Progenitor cell of endocrine pancreas (in vitro differentiated cells): ENCODE measurements at regions not wholly inside any gene's neighbourhood (a gene's known extent, or its start where the extent isn't known, plus 50 kb on each side); places are given as distances from the start of the nearest gene placed in this dataset.

Source experiments
- DNase-seq: peaks from one replicate; pipeline ENCODE4 v3.0.0; 2021; ENCODE audit warnings: low spot score; ENCODE audit not compliant: unreplicated experiment
- H3K27ac Mint-ChIP-seq: 2 replicates; pipeline ENCODE4 v1.8.0; 2021; ENCODE audit warnings: mild to moderate bottlenecking, moderate library complexity, mixed read lengths
- H3K27me3 Mint-ChIP-seq: 2 replicates; pipeline ENCODE4 v1.8.0; 2021; ENCODE audit warnings: mixed read lengths
- H3K36me3 Mint-ChIP-seq: 2 replicates; pipeline ENCODE4 v1.8.0; 2022; ENCODE audit warnings: mixed read lengths; ENCODE audit not compliant: insufficient read depth
- H3K4me1 Mint-ChIP-seq: 2 replicates; pipeline ENCODE4 v1.8.0; 2021; ENCODE audit warnings: low read depth, mixed read lengths
- H3K4me3 Mint-ChIP-seq: 2 replicates; pipeline ENCODE4 v1.8.0; 2021; ENCODE audit warnings: low read depth, mild to moderate bottlenecking, moderate library complexity, mixed read lengths
- H3K9me3 Mint-ChIP-seq: 2 replicates; pipeline ENCODE4 v1.8.0; 2021; ENCODE audit warnings: low read depth, mixed read lengths
- CTCF ChIP-seq: fragments of 200-600 bp; sonication (generic); IDR thresholded peaks from one replicate; pipeline ENCODE4 v1.5.0; 2021; ENCODE audit warnings: antibody characterized with exemption, mild to moderate bottlenecking; ENCODE audit not compliant: unreplicated experiment

- Mint-ChIP-seq H3K36me3 (no peaks in the 10 kb centered on the region), H3K9me3 (no peaks in the 10 kb centered on the region), H3K27ac (no peak overlapping the region), H3K4me3 (no peak overlapping the region), H3K27me3 (peaks cover 55% of the 10 kb centered on the region), H3K4me1 (peaks cover 3% of the 10 kb centered on the region)
- no peak for TF ChIP-seq CTCF
- no peak for DNase-seq
These were observed 59.9 kb upstream of the CDH5 start for GRCh38 chr16:66306366-66307150.

GRCh38 chr16:66304961-66305360 lies 61.5 kb upstream of the CDH5 start:
- Mint-ChIP-seq H3K27ac (no peak overlapping the region), H3K4me1 (no peaks in the 10 kb centered on the region), H3K27me3 (peaks cover 51% of the 10 kb centered on the region), H3K4me3 (no peak overlapping the region), H3K9me3 (peaks cover 2% of the 10 kb centered on the region), H3K36me3 (no peaks in the 10 kb centered on the region)
- no peak for TF ChIP-seq CTCF
- no peak for DNase-seq

GRCh38 chr16:66304151-66304550 lies 62.3 kb upstream of the CDH5 start:
- Mint-ChIP-seq H3K27me3 (peaks cover 44% of the 10 kb centered on the region), H3K9me3 (peaks cover 2% of the 10 kb centered on the region)
- DNase-seq, result no peak

GRCh38 chr16:66300501-66300900 lies 66.0 kb upstream of the CDH5 start:
- H3K27ac Mint-ChIP-seq, result no peak overlapping the region
- peaks cover 2% of the 10 kb centered on the region for H3K9me3 Mint-ChIP-seq
- no peak for TF ChIP-seq CTCF
- H3K27me3 Mint-ChIP-seq, result peaks cover 25% of the 10 kb centered on the region
- no peak overlapping the region for H3K4me3 Mint-ChIP-seq
- peaks cover 3% of the 10 kb centered on the region for H3K4me1 Mint-ChIP-seq
- H3K36me3 Mint-ChIP-seq, result no peaks in the 10 kb centered on the region
- DNase-seq, result no peak

More at GRCh38 chr16:66304151-66304550, 62.3 kb upstream of the CDH5 start:
- no peak overlapping the region for H3K4me3 Mint-ChIP-seq
- H3K36me3 Mint-ChIP-seq, result no peaks in the 10 kb centered on the region
- TF ChIP-seq CTCF, result no peak
- no peak overlapping the region for H3K27ac Mint-ChIP-seq
- H3K4me1 Mint-ChIP-seq, result no peaks in the 10 kb centered on the region

- Mint-ChIP-seq H3K4me1 (peaks cover 3% of the 10 kb centered on the region), H3K4me3 (no peak overlapping the region), H3K27ac (no peak overlapping the region), H3K36me3 (no peaks in the 10 kb centered on the region), H3K27me3 (peaks cover 28% of the 10 kb centered on the region), H3K9me3 (peaks cover 2% of the 10 kb centered on the region)
- TF ChIP-seq CTCF, result no peak
- DNase-seq, result no peak
These were observed 66.5 kb upstream of the CDH5 start for GRCh38 chr16:66300037-66300436.
